OCI-LY7 (cell line): ENCODE measurements at regions not wholly inside any gene's neighbourhood (a gene's known extent, or its start where the extent isn't known, plus 50 kb on each side); places are given as distances from the start of the nearest gene placed in this dataset.

ENCODE experiments used
- CTCF ChIP-seq: fragments of 200-600 bp; sonication (generic); conservative IDR thresholded peaks from 2 replicates; pipeline ENCODE4 v1.5.1; 2014; ENCODE audit warnings: mild to moderate bottlenecking, antibody characterized with exemption, low read length, moderate library complexity, mixed read lengths
- EZH2phosphoT487 ChIP-seq: fragments of 200-600 bp; sonication (generic); IDR thresholded peaks from 2 replicates; pipeline ENCODE4 v1.6.1; 2018; ENCODE audit warnings: low read depth, borderline replicate concordance, mild to moderate bottlenecking, mixed run types, antibody characterized with exemption, low read length, moderate library complexity, mixed read lengths

GRCh38 chr9:134516464-134516863, 125.1 kb upstream of the COL5A1 start:
- TF ChIP-seq CTCF, result no peak
- no peak for TF ChIP-seq EZH2phosphoT487
